ENCODE measurements at regions not wholly inside any gene's neighbourhood (a gene's known extent, or its start where the extent isn't known, plus 50 kb on each side); places are given as distances from the start of the nearest gene placed in this dataset.

DNA sequence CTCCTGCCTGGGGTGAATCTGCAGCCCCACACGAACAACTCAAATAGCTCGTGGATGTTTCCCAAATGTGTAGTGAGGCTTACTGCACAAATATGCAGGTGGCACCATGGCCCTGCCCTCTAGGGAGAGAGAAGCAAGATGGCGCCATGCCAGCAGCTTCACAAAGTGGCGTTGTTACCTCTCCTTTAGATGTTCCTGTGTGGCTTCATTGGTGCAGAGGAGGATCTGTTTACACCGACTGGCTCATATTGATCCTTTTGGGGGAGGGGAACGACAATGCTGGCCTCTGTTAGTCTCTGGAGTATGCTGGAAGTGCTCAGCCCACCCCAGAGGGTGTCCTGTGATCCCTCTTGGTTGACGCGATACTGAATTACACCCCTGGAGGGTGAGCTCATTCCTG lies 99.5 kb upstream of the GATA6 start:
- no peaks in the 10 kb centered on the region for H3K27me3 ChIP-seq (ENCODE audit: control insufficient read depth, insufficient read depth, low read length)
- no peaks in the 10 kb centered on the region for H3K36me3 ChIP-seq (ENCODE audit: control insufficient read depth, insufficient read depth, low read length)
- no peak overlapping the region for H3K4me3 ChIP-seq (ENCODE audit: low read depth, low read length)
- peaks cover 7% of the 10 kb centered on the region; the same call in 1 of the 2 replicates for H3K4me1 ChIP-seq (ENCODE audit: control insufficient read depth, insufficient read depth, low read length)
- no peak overlapping the region for H3K27ac ChIP-seq (ENCODE audit: low read depth, low read length)
- no peak overlapping the region for H3K9ac ChIP-seq (ENCODE audit: low read length)
- H3K9me3 ChIP-seq (ENCODE audit: control insufficient read depth, insufficient read depth, low read depth, low read length) = no peaks in the 10 kb centered on the region

DNA sequence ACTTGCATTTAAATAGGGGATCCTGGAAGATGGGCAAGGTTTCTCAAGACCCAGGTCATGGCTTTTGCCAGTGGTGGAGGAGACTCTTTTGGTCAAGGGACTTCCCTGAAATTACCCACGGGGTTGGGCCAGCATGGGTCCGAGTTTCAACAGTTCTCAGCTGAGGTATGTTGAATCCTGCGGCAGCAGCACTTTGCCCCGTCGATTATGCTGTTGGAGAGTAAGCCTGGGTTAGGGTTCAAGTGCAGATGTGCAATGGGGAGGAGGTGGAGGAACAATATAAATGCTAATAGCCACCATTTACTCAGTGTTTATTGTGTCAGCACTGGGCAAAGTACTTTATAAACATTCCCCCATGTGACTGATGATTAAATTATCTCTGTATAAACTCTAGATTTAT lies 96.0 kb upstream of the GATA6 start:
- H3K9me3 ChIP-seq (ENCODE audit: control insufficient read depth, insufficient read depth, low read depth, low read length) = no peaks in the 10 kb centered on the region
- peaks cover 3% of the 10 kb centered on the region; the same call in 1 of the 2 replicates for H3K4me1 ChIP-seq (ENCODE audit: control insufficient read depth, insufficient read depth, low read length)
- no peak overlapping the region for H3K4me3 ChIP-seq (ENCODE audit: low read depth, low read length)
- no peak overlapping the region for H3K9ac ChIP-seq (ENCODE audit: low read length)
- no peaks in the 10 kb centered on the region for H3K36me3 ChIP-seq (ENCODE audit: control insufficient read depth, insufficient read depth, low read length)
- no peaks in the 10 kb centered on the region for H3K27me3 ChIP-seq (ENCODE audit: control insufficient read depth, insufficient read depth, low read length)
- no peak overlapping the region for H3K27ac ChIP-seq (ENCODE audit: low read depth, low read length)

DNA sequence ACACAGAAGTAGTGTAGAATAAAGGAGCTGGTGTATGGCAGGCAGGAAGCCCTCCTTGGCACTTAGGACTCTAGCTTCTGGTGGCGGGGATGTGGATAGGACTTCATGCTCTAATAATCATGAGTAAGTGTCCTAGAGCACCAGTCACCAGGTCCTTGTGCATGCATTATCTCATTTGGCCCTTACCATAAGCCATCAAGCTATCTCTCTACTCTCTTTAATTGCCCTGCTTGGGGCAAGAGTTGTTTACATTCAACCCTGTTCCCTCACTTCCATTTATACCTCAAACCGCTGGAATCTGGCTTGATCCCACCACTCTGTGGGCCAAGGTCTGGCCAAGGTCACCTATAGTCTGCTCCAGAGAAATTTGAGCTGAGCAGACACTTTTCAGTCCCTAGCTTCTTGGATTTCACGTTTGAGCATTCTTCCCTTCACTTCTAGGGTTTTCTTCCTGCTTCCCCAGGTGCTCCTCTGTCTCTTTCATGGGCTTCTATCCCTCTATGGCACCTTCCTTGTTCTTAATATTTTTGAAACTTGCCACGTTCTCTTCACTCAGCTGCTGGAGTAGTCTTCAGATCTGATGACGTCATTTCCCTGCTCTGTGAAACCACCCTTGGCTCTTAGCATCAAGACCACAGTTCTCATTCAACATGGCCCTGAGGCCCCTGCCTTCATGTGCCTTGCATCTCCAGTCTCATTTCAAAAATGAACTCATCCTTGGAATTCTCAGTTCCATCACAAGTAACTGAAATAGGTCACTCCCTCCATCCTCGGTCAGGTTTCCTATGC lies 94.9 kb upstream of the GATA6 start:
- no peak overlapping the region for H3K4me3 ChIP-seq (ENCODE audit: low read depth, low read length)
- no peaks in the 10 kb centered on the region for H3K27me3 ChIP-seq (ENCODE audit: control insufficient read depth, insufficient read depth, low read length)
- no peaks in the 10 kb centered on the region for H3K9me3 ChIP-seq (ENCODE audit: control insufficient read depth, insufficient read depth, low read depth, low read length)
- no peak overlapping the region for H3K27ac ChIP-seq (ENCODE audit: low read depth, low read length)
- H3K4me1 ChIP-seq (ENCODE audit: control insufficient read depth, insufficient read depth, low read length) = peaks cover 3% of the 10 kb centered on the region; the same call in 1 of the 2 replicates
- H3K9ac ChIP-seq (ENCODE audit: low read length) = no peak overlapping the region
- no peaks in the 10 kb centered on the region for H3K36me3 ChIP-seq (ENCODE audit: control insufficient read depth, insufficient read depth, low read length)

DNA sequence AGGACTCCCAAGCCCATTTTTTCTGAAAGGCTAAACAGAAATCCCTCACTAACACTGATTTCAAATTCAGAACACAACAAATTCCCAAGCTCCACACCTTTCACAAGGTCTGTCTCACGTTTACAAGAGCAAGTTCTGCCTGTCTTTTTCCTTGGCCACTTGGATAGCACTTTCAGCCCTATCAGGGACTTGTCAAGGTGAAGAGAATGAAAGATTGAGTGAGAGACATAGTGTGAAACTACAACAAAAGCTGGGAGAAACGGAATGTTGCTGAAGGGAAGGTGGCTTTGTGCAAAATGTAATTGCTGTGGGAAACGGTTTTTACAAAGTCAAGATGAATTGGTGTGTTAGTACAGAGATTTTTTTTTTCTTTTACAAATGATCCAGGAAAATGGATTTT lies 89.4 kb upstream of the GATA6 start:
- H3K4me3 ChIP-seq (ENCODE audit: low read depth, low read length) = no peak overlapping the region
- H3K27ac ChIP-seq (ENCODE audit: low read depth, low read length) = no peak overlapping the region; the same call in 1 of the 2 replicates
- no peaks in the 10 kb centered on the region for H3K9me3 ChIP-seq (ENCODE audit: control insufficient read depth, insufficient read depth, low read depth, low read length)
- H3K4me1 ChIP-seq (ENCODE audit: control insufficient read depth, insufficient read depth, low read length) = no peaks in the 10 kb centered on the region; the same call in 1 of the 2 replicates
- H3K9ac ChIP-seq (ENCODE audit: low read length) = no peak overlapping the region
- no peaks in the 10 kb centered on the region for H3K27me3 ChIP-seq (ENCODE audit: control insufficient read depth, insufficient read depth, low read length)
- no peaks in the 10 kb centered on the region for H3K36me3 ChIP-seq (ENCODE audit: control insufficient read depth, insufficient read depth, low read length)

DNA sequence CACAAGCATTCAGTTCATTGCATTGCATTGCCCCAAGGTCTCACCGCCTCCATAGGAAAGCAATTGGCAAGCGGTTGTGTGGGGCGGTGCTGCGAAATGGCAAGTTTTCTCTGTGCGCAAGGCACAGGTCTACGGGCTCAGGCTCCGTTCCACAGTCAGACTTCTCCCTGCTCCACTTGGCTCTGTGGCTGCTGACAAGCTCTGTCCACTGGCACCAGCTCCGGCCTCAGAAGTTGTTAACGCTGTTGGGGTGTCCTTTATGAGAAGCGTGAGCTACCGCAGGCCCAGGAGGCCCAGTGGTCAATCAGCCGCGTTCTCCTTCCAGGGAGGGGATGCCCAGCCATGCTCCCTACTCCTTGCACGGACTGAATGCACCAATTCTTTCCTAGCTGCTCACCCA lies 87.0 kb upstream of the GATA6 start:
- H3K9me3 ChIP-seq (ENCODE audit: control insufficient read depth, insufficient read depth, low read depth, low read length) = no peaks in the 10 kb centered on the region
- H3K27me3 ChIP-seq (ENCODE audit: control insufficient read depth, insufficient read depth, low read length) = no peaks in the 10 kb centered on the region
- no peak overlapping the region for H3K27ac ChIP-seq (ENCODE audit: low read depth, low read length)
- H3K4me1 ChIP-seq (ENCODE audit: control insufficient read depth, insufficient read depth, low read length) = no peaks in the 10 kb centered on the region; the same call in 1 of the 2 replicates
- H3K4me3 ChIP-seq (ENCODE audit: low read depth, low read length) = no peak overlapping the region
- H3K9ac ChIP-seq (ENCODE audit: low read length) = no peak overlapping the region
- no peaks in the 10 kb centered on the region for H3K36me3 ChIP-seq (ENCODE audit: control insufficient read depth, insufficient read depth, low read length)

DNA sequence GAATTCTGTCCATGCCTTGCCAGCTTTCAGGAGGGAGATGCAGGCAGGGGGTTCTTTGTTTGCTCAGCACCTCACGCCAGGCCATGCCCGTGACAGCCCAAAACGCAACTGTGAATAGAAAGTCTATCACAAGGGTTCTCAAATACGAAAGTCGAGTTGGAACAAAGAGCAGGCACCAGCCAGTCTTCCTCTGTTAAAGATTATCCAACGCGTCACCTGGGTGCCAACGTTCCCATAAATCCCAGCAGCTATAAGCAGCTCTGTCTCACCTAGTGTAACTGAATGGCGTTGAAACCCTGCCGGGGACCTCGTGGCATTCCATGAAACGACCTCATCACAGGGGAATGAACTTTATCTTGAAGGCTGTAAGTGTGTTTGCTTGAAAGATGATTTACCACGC lies 84.8 kb upstream of the GATA6 start:
- Histone ChIP-seq H3K4me3 (ENCODE audit: low read depth, low read length) (no peak overlapping the region), H3K9me3 (ENCODE audit: control insufficient read depth, insufficient read depth, low read depth, low read length) (no peaks in the 10 kb centered on the region), H3K27ac (ENCODE audit: low read depth, low read length) (no peak overlapping the region), H3K27me3 (ENCODE audit: control insufficient read depth, insufficient read depth, low read length) (no peaks in the 10 kb centered on the region), H3K4me1 (ENCODE audit: control insufficient read depth, insufficient read depth, low read length) (no peaks in the 10 kb centered on the region; the same call in 1 of the 2 replicates), H3K36me3 (ENCODE audit: control insufficient read depth, insufficient read depth, low read length) (no peaks in the 10 kb centered on the region), H3K9ac (ENCODE audit: low read length) (no peak overlapping the region)

DNA sequence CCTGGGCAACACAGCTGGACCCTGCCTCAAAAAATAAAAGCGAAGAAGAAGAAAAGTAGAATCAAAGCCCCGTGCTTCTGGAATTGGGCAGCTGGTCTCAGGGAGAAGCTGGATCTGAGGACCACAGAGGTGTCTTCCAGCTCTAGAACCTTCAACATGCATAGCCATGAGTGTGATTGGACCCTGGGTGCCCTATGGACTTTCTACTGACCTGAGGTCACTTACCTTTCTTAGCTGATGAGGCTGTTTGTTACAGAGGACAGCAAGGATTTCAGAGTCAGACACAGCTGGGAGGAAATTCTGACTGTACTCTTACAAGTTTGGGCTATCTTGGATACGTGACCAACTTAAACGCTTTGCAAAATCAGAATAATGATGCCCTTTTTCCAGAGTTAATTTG lies 82.4 kb upstream of the GATA6 start:
- Histone ChIP-seq H3K9ac (ENCODE audit: low read length) (no peak overlapping the region), H3K36me3 (ENCODE audit: control insufficient read depth, insufficient read depth, low read length) (no peaks in the 10 kb centered on the region), H3K27me3 (ENCODE audit: control insufficient read depth, insufficient read depth, low read length) (no peaks in the 10 kb centered on the region), H3K4me3 (ENCODE audit: low read depth, low read length) (no peak overlapping the region), H3K4me1 (ENCODE audit: control insufficient read depth, insufficient read depth, low read length) (no peaks in the 10 kb centered on the region; the same call in 1 of the 2 replicates), H3K9me3 (ENCODE audit: control insufficient read depth, insufficient read depth, low read depth, low read length) (no peaks in the 10 kb centered on the region), H3K27ac (ENCODE audit: low read depth, low read length) (no peak overlapping the region)

DNA sequence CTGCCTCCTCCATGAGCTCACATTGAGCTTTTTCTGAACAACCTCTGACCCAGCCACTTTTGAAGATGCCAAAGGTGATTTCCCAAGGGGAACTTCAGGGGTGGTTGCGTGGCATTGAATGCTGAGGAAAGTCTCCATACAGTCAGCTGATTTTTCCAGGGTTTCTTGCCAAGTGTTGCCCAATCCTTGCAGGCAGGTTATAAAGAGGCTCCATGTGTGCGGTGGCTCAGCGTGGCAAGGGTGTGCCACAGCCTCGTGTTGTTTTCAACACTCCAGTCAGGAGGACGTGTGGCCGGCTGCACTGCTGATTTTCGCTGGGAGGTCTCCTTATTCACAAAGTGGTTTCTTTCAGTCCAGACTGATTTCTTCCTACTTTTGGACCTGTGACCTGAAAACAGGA lies 81.4 kb upstream of the GATA6 start:
- Histone ChIP-seq H3K36me3 (ENCODE audit: control insufficient read depth, insufficient read depth, low read length) (no peaks in the 10 kb centered on the region), H3K27ac (ENCODE audit: low read depth, low read length) (no peak overlapping the region), H3K4me1 (ENCODE audit: control insufficient read depth, insufficient read depth, low read length) (no peaks in the 10 kb centered on the region; the same call in 1 of the 2 replicates), H3K9me3 (ENCODE audit: control insufficient read depth, insufficient read depth, low read depth, low read length) (no peaks in the 10 kb centered on the region), H3K9ac (ENCODE audit: low read length) (no peak overlapping the region), H3K4me3 (ENCODE audit: low read depth, low read length) (no peak overlapping the region), H3K27me3 (ENCODE audit: control insufficient read depth, insufficient read depth, low read length) (no peaks in the 10 kb centered on the region)

DNA sequence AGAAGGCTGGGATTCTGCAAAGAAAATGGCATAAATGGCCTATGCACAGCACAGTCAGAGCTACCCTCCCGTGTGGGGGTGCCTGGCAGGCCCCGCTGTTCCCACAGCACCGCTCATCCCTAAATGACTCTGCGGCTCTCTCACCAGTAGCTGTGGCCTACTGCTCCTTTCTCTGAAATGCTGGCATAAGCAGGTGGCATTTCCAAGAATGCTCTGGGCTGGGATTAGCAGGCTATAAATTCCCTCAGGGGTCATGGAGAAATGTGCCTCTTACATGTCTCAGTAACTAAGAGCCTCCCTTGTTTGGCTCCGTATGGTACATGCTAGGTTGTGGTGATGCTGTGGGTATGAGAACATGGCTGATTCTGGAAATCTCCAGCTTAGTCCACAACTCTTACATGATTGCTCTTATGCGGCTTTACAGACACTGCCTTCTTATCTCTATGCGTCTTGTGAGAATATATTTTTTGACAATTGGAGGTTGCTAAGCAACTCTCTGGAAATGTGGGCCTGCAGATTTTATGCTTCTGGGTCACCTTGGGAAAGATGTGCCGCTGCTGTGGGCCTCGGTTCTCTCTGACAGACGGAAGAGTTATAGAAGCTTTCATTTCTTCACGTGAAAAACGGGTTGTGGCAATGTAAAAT lies 80.3 kb upstream of the GATA6 start:
- Histone ChIP-seq H3K27ac (ENCODE audit: low read depth, low read length) (no peak overlapping the region), H3K9ac (ENCODE audit: low read length) (no peak overlapping the region), H3K9me3 (ENCODE audit: control insufficient read depth, insufficient read depth, low read depth, low read length) (no peaks in the 10 kb centered on the region), H3K36me3 (ENCODE audit: control insufficient read depth, insufficient read depth, low read length) (no peaks in the 10 kb centered on the region), H3K4me3 (ENCODE audit: low read depth, low read length) (no peak overlapping the region), H3K27me3 (ENCODE audit: control insufficient read depth, insufficient read depth, low read length) (no peaks in the 10 kb centered on the region), H3K4me1 (ENCODE audit: control insufficient read depth, insufficient read depth, low read length) (no peaks in the 10 kb centered on the region; the same call in 1 of the 2 replicates)

DNA sequence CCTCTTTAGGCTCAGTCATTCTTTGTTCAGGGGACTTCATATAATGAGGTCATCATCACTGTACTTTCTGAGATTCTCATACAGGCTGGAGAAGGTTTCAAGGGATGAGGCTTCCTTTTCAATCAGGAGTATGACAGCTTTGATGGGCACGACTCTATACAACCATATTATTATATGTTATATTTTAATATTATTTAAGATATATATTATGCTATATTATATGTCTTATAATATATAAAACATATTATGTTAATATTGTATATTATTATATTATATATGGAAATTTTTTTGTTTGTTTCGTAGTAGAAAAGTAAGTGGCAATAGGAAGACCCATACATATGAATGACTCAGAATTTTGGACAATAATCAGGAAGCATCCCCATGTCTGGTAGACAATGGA lies 78.0 kb upstream of the GATA6 start:
- Histone ChIP-seq H3K4me3 (ENCODE audit: low read depth, low read length) (no peak overlapping the region), H3K27ac (ENCODE audit: low read depth, low read length) (no peak overlapping the region), H3K4me1 (ENCODE audit: control insufficient read depth, insufficient read depth, low read length) (no peaks in the 10 kb centered on the region; the same call in 1 of the 2 replicates), H3K27me3 (ENCODE audit: control insufficient read depth, insufficient read depth, low read length) (no peaks in the 10 kb centered on the region), H3K9me3 (ENCODE audit: control insufficient read depth, insufficient read depth, low read depth, low read length) (no peaks in the 10 kb centered on the region), H3K9ac (ENCODE audit: low read length) (no peak overlapping the region), H3K36me3 (ENCODE audit: control insufficient read depth, insufficient read depth, low read length) (no peaks in the 10 kb centered on the region)

DNA sequence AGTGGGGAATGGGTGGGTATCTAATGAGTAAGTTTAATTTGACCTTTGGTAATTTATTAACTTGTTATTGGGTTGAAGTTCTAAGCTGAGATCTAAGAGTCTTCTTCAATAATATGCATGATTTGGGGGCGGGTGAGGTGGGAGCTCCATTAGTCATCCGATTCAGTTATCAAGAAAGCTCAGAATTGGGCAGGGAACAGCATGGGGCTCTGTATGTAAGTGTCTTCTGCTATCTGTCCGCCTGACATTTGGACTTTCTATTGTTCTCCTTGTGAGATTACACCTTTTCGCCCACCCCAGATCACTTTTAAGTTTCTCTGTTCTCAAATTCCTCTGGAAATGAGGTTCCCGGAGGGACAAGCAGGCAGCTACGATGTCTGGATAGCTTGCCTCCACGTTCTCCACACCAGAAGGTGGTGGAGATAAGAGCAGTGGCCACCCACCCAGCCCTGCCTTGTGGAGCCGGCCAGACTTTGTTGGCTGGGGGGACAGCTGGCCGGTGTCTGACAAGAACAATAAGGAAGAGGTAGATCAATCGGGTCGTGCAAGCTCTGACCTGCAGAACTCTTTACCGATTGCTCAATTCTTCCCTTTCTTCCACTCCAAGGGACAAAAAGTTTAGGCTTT lies 75.5 kb upstream of the GATA6 start:
- Histone ChIP-seq H3K4me1 (ENCODE audit: control insufficient read depth, insufficient read depth, low read length) (no peaks in the 10 kb centered on the region; the same call in 1 of the 2 replicates), H3K36me3 (ENCODE audit: control insufficient read depth, insufficient read depth, low read length) (no peaks in the 10 kb centered on the region), H3K4me3 (ENCODE audit: low read depth, low read length) (no peak overlapping the region), H3K27ac (ENCODE audit: low read depth, low read length) (peak overlapping the region; percentile 64; the same call in 1 of the 2 replicates), H3K9ac (ENCODE audit: low read length) (peak overlapping the region; percentile 77), H3K9me3 (ENCODE audit: control insufficient read depth, insufficient read depth, low read depth, low read length) (no peaks in the 10 kb centered on the region), H3K27me3 (ENCODE audit: control insufficient read depth, insufficient read depth, low read length) (no peaks in the 10 kb centered on the region)

All from HUES6 (cell line).